Fibroblast of pulmonary artery (primary cell): ENCODE measurements at regions not wholly inside any gene's neighbourhood (a gene's known extent, or its start where the extent isn't known, plus 50 kb on each side); places are given as distances from the start of the nearest gene placed in this dataset.

Experiments used
- DNase-seq: peaks from one replicate; pipeline ENCODE4 v3.0.0-alpha.2; 2010; ENCODE audit warnings: low read depth
- H3K4me3 ChIP-seq: replicated peaks from 2 replicates; pipeline ENCODE4 v1.5.1; 2011; ENCODE audit warnings: low read depth, mild to moderate bottlenecking, control low read depth, low read length, moderate library complexity
- CTCF ChIP-seq: IDR thresholded peaks from 2 replicates; pipeline ENCODE4 v1.5.1; 2011; ENCODE audit warnings: mild to moderate bottlenecking, control low read depth, low read length, inconsistent platforms; ENCODE audit errors: missing control alignments

DNA sequence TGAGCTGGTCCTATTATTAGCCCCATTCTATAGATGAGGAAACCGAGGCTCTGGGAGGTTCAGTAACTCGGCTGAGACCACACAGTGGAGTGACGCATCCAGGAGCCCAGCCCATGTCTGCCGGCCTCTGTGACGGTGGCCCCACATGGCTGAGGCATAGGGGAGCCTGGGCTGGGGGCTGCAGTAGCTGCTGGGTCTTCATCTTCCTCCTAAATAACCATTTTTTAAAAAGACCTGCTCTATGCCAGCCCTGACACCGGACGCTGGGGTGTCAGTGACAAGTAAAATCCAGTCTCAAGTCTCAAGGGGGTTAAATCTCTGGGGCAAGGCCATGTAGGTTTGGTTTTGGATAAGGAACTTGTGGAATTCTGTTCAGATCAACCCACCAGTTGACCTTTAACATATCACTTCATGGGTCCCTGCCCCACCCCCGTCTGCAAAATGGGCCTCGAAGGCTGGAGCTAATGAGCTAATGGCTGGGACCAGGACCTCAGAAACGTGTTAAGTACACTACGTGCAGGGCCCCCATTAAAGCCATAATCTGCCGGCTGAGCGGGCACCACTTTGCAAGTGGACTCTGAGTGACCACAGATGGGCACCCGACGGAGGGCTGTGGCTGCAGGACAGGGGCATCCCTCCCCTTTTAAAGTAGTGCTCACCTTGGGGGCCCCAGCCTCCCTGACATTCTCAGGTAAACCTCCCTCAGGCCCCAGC is 136.5 kb upstream of the UNC5B start:
- no peak overlapping the region for H3K4me3 ChIP-seq
- TF ChIP-seq CTCF: no peak
- no peak for DNase-seq

DNA sequence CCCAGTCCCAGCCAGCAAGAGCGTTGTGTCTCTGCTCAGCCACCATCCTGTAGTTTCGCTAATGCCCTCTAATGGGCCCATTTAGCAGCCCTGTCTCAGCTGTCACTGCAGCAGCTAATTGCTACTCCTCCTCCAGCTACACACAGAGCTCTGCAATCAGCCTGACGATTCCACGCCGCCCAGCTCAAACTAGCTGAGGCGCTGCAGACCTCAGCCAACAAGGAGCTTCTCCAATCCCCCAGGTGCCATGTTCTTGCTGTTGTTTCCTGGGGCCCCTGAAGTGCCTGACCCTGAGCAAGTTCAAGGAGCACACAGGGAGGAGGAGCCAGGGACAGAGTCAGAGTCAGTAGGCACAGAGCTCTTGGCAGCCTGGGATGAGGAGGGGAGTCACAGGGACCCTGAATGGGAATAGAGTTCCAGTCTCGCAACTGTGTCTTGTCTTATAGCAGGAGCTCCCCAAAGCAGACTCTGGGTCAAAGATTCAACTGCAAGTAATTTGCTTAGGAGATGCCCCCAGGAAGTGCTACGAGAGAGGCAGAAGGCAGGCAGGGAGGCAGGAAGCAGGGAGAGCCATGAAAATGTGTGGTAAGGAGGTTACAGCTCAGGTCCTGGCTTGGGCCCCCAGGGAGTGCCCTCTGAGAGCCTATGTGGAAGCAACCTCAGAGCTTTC is 135.8 kb upstream of the UNC5B start:
- TF ChIP-seq CTCF: no peak
- DNase-seq: no peak
- no peak overlapping the region for H3K4me3 ChIP-seq

GRCh38 chr10:71077143-71077581 is 135.2 kb upstream of the UNC5B start:
- no peak overlapping the region for H3K4me3 ChIP-seq
- DNase-seq: no peak
- TF ChIP-seq CTCF: no peak

- no peak for DNase-seq
- TF ChIP-seq CTCF: no peak
Measured at GRCh38 chr10:71077796-71078453, 134.4 kb upstream of the UNC5B start.

GRCh38 chr10:71078454-71079145 is 133.8 kb upstream of the UNC5B start:
- TF ChIP-seq CTCF: no peak
- no peak overlapping the region for H3K4me3 ChIP-seq
- no peak for DNase-seq

More at GRCh38 chr10:71077796-71078453, 134.4 kb upstream of the UNC5B start:
- no peak overlapping the region for H3K4me3 ChIP-seq

- no peak for TF ChIP-seq CTCF
- no peak for DNase-seq
- H3K4me3 ChIP-seq: no peak overlapping the region
Measured at GRCh38 chr10:71079761-71080380, 132.5 kb upstream of the UNC5B start.
